IMR-90 (cell line): ENCODE measurements at regions not wholly inside any gene's neighbourhood (a gene's known extent, or its start where the extent isn't known, plus 50 kb on each side); places are given as distances from the start of the nearest gene placed in this dataset.

Source experiments
- ATAC-seq: fragments of 200-7000 bp; cut with Tn5 transposase; 2 replicates; pipeline ENCODE4 v1.9.1; 2020; ENCODE audit warnings: low read depth, mild to moderate bottlenecking, moderate library complexity
- BruUV-seq: library from RNA; stranded (reverse); fragments of 400-500 nt; replicated peaks from 2 replicates; lab custom pipeline; 2021; lab: Mats Ljungman, UMichigan
- CTCF ChIA-PET: fragments of 300-600 bp; formaldehyde crosslinking; extraction: SDS; loops from one replicate; lab custom pipeline; 2021; ENCODE audit warnings: antibody characterized with exemption; lab: Yijun Ruan, JAX
- POLR2A ChIA-PET: fragments of 300-600 bp; sonication (Branson Sonifier 250); formaldehyde crosslinking; loops from one replicate; lab custom pipeline; 2022; ENCODE audit warnings: antibody characterized with exemption; ENCODE audit not compliant: unreplicated experiment; lab: Charles Lee
- DNase-seq: peaks from one replicate; pipeline ENCODE4 v3.0.0; 2013
- H2AFZ ChIP-seq: replicated peaks from 2 replicates; pipeline ENCODE3; 2013; ENCODE audit warnings: low read length, mild to moderate bottlenecking; ENCODE audit not compliant: poor library complexity
- H2AK5ac ChIP-seq: 2 replicates; pipeline ENCODE4 v1.6.1; 2013; ENCODE audit warnings: low read depth, low read length, inconsistent platforms
- H2AK9ac ChIP-seq: replicated peaks from 2 replicates; pipeline ENCODE3; 2013; ENCODE audit warnings: mild to moderate bottlenecking, low read depth, low read length, moderate library complexity; ENCODE audit not compliant: poor library complexity
- H2BK120ac ChIP-seq: 2 replicates; pipeline ENCODE4 v1.6.1; 2013; ENCODE audit warnings: low read depth, low read length, inconsistent platforms
- H2BK15ac ChIP-seq: 3 replicates; pipeline ENCODE4 v1.6.1; 2013; ENCODE audit warnings: low read depth, low read length, inconsistent platforms
- H2BK20ac ChIP-seq: 2 replicates; pipeline ENCODE4 v1.6.1; 2013; ENCODE audit warnings: low read depth, mild to moderate bottlenecking, inconsistent platforms, low read length, moderate library complexity
- H2BK5ac ChIP-seq: 2 replicates; pipeline ENCODE4 v1.6.1; 2013; ENCODE audit warnings: mild to moderate bottlenecking, low read depth, low read length, inconsistent platforms; ENCODE audit not compliant: poor library complexity, severe bottlenecking
- H3K14ac ChIP-seq: replicated peaks from 2 replicates; pipeline ENCODE4 v1.6.1; 2013; ENCODE audit warnings: low read depth, low read length, inconsistent platforms
- H3K18ac ChIP-seq: 2 replicates; pipeline ENCODE4 v1.6.1; 2013; ENCODE audit warnings: low read depth, low read length, control low read depth
- H3K23ac ChIP-seq: 2 replicates; pipeline ENCODE4 v1.6.1; 2013; ENCODE audit warnings: low read depth, low read length, inconsistent platforms
- H3K27ac ChIP-seq: 2 replicates; pipeline ENCODE4 v1.5.1; 2013; ENCODE audit warnings: mild to moderate bottlenecking, control low read depth, low read length; ENCODE audit not compliant: insufficient read depth
- H3K27me3 ChIP-seq: 2 replicates; pipeline ENCODE4 v1.6.1; 2013; ENCODE audit warnings: low read length; ENCODE audit not compliant: control insufficient read depth, insufficient read depth
- H3K36me3 ChIP-seq: 2 replicates; pipeline ENCODE4 v1.6.1; 2013; ENCODE audit warnings: low read length, mixed read lengths; ENCODE audit not compliant: control insufficient read depth, insufficient read depth
- H3K4ac ChIP-seq: 2 replicates; pipeline ENCODE4 v1.6.1; 2013; ENCODE audit warnings: low read depth, low read length, inconsistent platforms
- H3K4me1 ChIP-seq: 2 replicates; pipeline ENCODE4 v1.6.1; 2013; ENCODE audit warnings: low read length, mixed read lengths; ENCODE audit not compliant: control insufficient read depth, insufficient read depth
- H3K4me2 ChIP-seq: 2 replicates; pipeline ENCODE4 v1.6.1; 2013; ENCODE audit warnings: low read depth, mild to moderate bottlenecking, control low read depth, low read length, moderate library complexity
- H3K4me3 ChIP-seq: 2 replicates; pipeline ENCODE4 v1.5.1; 2013; ENCODE audit warnings: low read depth, mild to moderate bottlenecking, control low read depth, low read length, moderate library complexity; ENCODE audit not compliant: insufficient read depth
- H3K56ac ChIP-seq: 2 replicates; pipeline ENCODE4 v1.6.1; 2013; ENCODE audit warnings: low read length, inconsistent platforms; ENCODE audit not compliant: insufficient read depth; ENCODE audit errors: extremely low read depth
- H3K79me1 ChIP-seq, 2 experiments: 2 replicates each; pipeline ENCODE4 v1.6.1; 2013; ENCODE audit warnings: low read length in 2 of 2, inconsistent platforms in 1 of 2, low read depth in 1 of 2
- H3K9ac ChIP-seq: 2 replicates; pipeline ENCODE4 v1.6.1; 2013; ENCODE audit warnings: low read depth, low read length, control low read depth
- H3K9me1 ChIP-seq: 2 replicates; pipeline ENCODE4 v1.6.1; 2013; ENCODE audit warnings: low read length, inconsistent platforms; ENCODE audit not compliant: insufficient read depth
- H3K9me3 ChIP-seq: 2 replicates; pipeline ENCODE4 v1.6.1; 2013; ENCODE audit warnings: low read length; ENCODE audit not compliant: control insufficient read depth, insufficient read depth
- H4K20me1 ChIP-seq: 2 replicates; pipeline ENCODE4 v1.6.1; 2013; ENCODE audit warnings: low read length, inconsistent platforms; ENCODE audit not compliant: insufficient read depth
- H4K5ac ChIP-seq: 2 replicates; pipeline ENCODE4 v1.6.1; 2013; ENCODE audit warnings: mild to moderate bottlenecking, low read depth, low read length, control low read depth
- H4K8ac ChIP-seq, 2 experiments: 2 replicates each; pipeline ENCODE4 v1.6.1; 2013; ENCODE audit warnings: low read depth in 2 of 2, low read length in 2 of 2, control low read depth in 1 of 2, inconsistent platforms in 1 of 2
- H4K91ac ChIP-seq: 2 replicates; pipeline ENCODE4 v1.6.1; 2013; ENCODE audit warnings: low read depth, low read length, inconsistent platforms; ENCODE audit not compliant: insufficient read depth
- BHLHE40 ChIP-seq: fragments of 150-350 bp; IDR thresholded peaks from 2 replicates; pipeline ENCODE4 v1.6.1; 2016; ENCODE audit warnings: mild to moderate bottlenecking, low read depth, low read length
- CTCF ChIP-seq: conservative IDR thresholded peaks from 2 replicates; pipeline ENCODE4 v1.5.1; 2012; ENCODE audit warnings: mild to moderate bottlenecking, low read depth, low read length, improper control_type of control experiment
- WGBS, 2 experiments: methylation state at CpG; one replicate each; pipeline versions ENCODE4 v1.1.5 to v1.1.7; 2013; ENCODE audit warnings: missing lambda C conversion rate in 2 of 2; ENCODE audit not compliant: insufficient read length in 1 of 2; ENCODE audit errors: extremely low coverage in 2 of 2; 5-methylcytosine and 5-hydroxymethylcytosine counted together
- dilution Hi-C: fragments of 300-500 bp; cut with HindIII; formaldehyde crosslinking; loops from one replicate; pipeline ENCODE4 v1.14.3; 2018; ENCODE audit warnings: low sequenced_read_pairs; ENCODE audit not compliant: unreplicated experiment
- in situ Hi-C: fragments of 300-500 bp; cut with MboI; formaldehyde crosslinking; loops from 3 replicates; pipeline ENCODE4 v1.14.3; 2019; ENCODE audit warnings: low sequenced_read_pairs, inconsistent platforms, mixed read lengths
- intact Hi-C: fragments of 100-400 bp; cut with micrococcal nuclease; formaldehyde crosslinking; loops from 2 replicates; pipeline ENCODE4 v1.10.0; 2022

GRCh38 chr6:149190224-149190831, 127.2 kb upstream of the TAB2 start:
- POLR2A ChIA-PET, result no interaction called here
- TF ChIP-seq CTCF, result 0 out of 2 replicates have a peak, but pooled peaks have one; percentile 3
- TF ChIP-seq BHLHE40, result no peak
- dilution Hi-C loops, result no loop called here

More at GRCh38 chr6:149190224-149190831, 127.2 kb upstream of the TAB2 start:
- CTCF ChIA-PET, result no interaction called here
- Histone ChIP-seq H2BK5ac (no peak overlapping the region), H3K4me2 (no peak overlapping the region), H3K9me1 (no peaks in the 10 kb centered on the region), H2AK5ac (no peak overlapping the region), H3K27me3 (peaks cover 14% of the 10 kb centered on the region), H3K4me1 (no peaks in the 10 kb centered on the region), H3K23ac (no peak overlapping the region), H4K5ac (no peak overlapping the region), H4K20me1 (no peaks in the 10 kb centered on the region), H4K91ac (no peak overlapping the region), H2AK9ac (no peak overlapping the region), H3K4me3 (no peak overlapping the region), H2BK20ac (no peak overlapping the region), H2BK120ac (no peak overlapping the region), H3K56ac (no peak overlapping the region), H3K79me1 (no peaks in the 10 kb centered on the region), H3K9me3 (no peaks in the 10 kb centered on the region), H2BK15ac (no peak overlapping the region), H3K14ac (no peak overlapping the region), H3K27ac (no peak overlapping the region), H3K9ac (no peak overlapping the region), H2AFZ (no peak overlapping the region), H4K8ac (no peak overlapping the region), H3K4ac (no peak overlapping the region), H3K18ac (no peak overlapping the region), H3K36me3 (no peaks in the 10 kb centered on the region)
- peak; percentile 13 for DNase-seq
- intact Hi-C loops (no loop called here), in situ Hi-C loops (no loop called here)
- BruUV-seq, result no TSS peak
- no peak for ATAC-seq
- no CpG with 5 or more reads among the region's 1 CpG for WGBS, 2 experiments
